Left ventricle myocardium inferior (tissue), 1 donor: ENCODE measurements at regions not wholly inside any gene's neighbourhood (a gene's known extent, or its start where the extent isn't known, plus 50 kb on each side); places are given as distances from the start of the nearest gene placed in this dataset.

Experiments
- DNase-seq: peaks from one replicate; pipeline ENCODE4 v3.0.0-alpha.2; 2020
- H3K27ac ChIP-seq: fragments of 200-600 bp; replicated peaks from 2 replicates; pipeline ENCODE4 v1.8.0; 2021
- H3K27me3 ChIP-seq: fragments of 200-600 bp; 2 replicates; pipeline ENCODE4 v1.8.0; 2021; ENCODE audit warnings: low read depth
- H3K36me3 ChIP-seq: fragments of 200-600 bp; 2 replicates; pipeline ENCODE4 v1.8.0; 2021
- H3K4me1 ChIP-seq: fragments of 200-600 bp; 2 replicates; pipeline ENCODE4 v1.8.0; 2021
- H3K4me3 ChIP-seq: fragments of 200-600 bp; 2 replicates; pipeline ENCODE4 v1.8.0; 2021; ENCODE audit warnings: mild to moderate bottlenecking, moderate library complexity
- H3K9me3 ChIP-seq: fragments of 200-600 bp; replicated peaks from 2 replicates; pipeline ENCODE4 v1.8.0; 2021
- intact Hi-C: fragments of 100-400 bp; cut with micrococcal nuclease; formaldehyde crosslinking; loops from one replicate; pipeline ENCODE4 v1.11.0; 2022
- TF ChIP-seq, protein P1 (sequence below): fragments of 200-600 bp; IDR thresholded peaks from 2 replicates; pipeline ENCODE4 v1.8.0; 2021; ENCODE audit warnings: antibody characterized with exemption, mild to moderate bottlenecking, borderline replicate concordance
- donor health status: DM: no; HTN: yes; CAD: no; lungs with severe emphysema.

DNA sequence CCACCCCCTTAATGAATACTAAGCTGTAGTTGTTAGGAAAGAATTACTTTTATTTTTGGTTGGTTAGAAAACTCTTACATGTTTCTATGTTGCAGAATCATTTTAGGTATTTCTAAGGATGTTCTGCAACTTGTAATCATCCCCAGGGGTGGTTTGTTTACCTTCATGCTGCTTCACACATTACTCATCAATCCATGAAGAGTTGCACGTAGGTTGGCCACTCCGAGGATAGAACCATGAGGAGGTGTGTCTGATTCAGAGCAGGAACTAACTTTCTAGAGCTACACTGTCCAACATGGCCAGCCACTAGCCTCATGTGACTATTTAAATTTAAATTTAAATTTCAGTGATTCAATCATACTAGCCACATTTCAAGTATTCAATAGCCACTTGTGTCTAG lies 127.2 kb upstream of the FRMPD4 start:
- H3K4me1 ChIP-seq, result no peaks in the 10 kb centered on the region
- intact Hi-C loops, result no loop called here
- no peaks in the 10 kb centered on the region for H3K36me3 ChIP-seq

GRCh38 chrX:12013211-12013618 lies 125.1 kb upstream of the FRMPD4 start:
- TF ChIP-seq, protein P1, sequence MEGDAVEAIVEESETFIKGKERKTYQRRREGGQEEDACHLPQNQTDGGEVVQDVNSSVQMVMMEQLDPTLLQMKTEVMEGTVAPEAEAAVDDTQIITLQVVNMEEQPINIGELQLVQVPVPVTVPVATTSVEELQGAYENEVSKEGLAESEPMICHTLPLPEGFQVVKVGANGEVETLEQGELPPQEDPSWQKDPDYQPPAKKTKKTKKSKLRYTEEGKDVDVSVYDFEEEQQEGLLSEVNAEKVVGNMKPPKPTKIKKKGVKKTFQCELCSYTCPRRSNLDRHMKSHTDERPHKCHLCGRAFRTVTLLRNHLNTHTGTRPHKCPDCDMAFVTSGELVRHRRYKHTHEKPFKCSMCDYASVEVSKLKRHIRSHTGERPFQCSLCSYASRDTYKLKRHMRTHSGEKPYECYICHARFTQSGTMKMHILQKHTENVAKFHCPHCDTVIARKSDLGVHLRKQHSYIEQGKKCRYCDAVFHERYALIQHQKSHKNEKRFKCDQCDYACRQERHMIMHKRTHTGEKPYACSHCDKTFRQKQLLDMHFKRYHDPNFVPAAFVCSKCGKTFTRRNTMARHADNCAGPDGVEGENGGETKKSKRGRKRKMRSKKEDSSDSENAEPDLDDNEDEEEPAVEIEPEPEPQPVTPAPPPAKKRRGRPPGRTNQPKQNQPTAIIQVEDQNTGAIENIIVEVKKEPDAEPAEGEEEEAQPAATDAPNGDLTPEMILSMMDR, result no peak
- no peaks in the 10 kb centered on the region for H3K36me3 ChIP-seq
- no peak for DNase-seq
- H3K27me3 ChIP-seq, result no peaks in the 10 kb centered on the region
- intact Hi-C loops, result no loop called here
- no peak overlapping the region for H3K4me3 ChIP-seq
- no peaks in the 10 kb centered on the region for H3K4me1 ChIP-seq
- H3K27ac ChIP-seq, result no peak overlapping the region
- H3K9me3 ChIP-seq, result no peaks in the 10 kb centered on the region

More for the DNA sequence above, 127.2 kb upstream of the FRMPD4 start:
- Histone ChIP-seq H3K4me3 (no peak overlapping the region), H3K9me3 (no peaks in the 10 kb centered on the region), H3K27me3 (no peaks in the 10 kb centered on the region), H3K27ac (no peak overlapping the region)
- no peak for DNase-seq
- TF ChIP-seq, protein P1, result no peak

DNA sequence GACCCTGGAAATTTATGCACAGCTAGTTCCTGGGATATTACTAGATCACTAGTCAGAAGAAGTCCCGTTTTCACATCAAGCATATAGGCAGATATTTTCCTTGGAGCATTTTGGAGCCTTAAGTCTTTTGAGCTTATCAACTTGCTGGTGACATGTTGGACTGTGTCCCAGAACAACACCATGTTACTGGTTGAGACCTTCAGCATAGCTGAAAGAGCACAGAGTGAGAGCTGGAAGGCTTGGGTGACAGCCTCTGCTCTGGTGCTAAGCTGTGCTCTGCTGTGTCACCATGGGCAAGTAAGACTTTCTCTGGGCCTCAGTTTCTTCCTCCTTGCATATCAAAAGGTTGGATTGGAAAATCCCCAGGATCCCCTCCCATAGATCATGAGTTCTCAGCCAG lies 116.6 kb upstream of the FRMPD4 start:
- intact Hi-C loops, result no loop called here
- TF ChIP-seq, protein P1, result no peak
- Histone ChIP-seq H3K36me3 (no peaks in the 10 kb centered on the region), H3K4me1 (no peaks in the 10 kb centered on the region), H3K27me3 (no peaks in the 10 kb centered on the region), H3K4me3 (no peak overlapping the region), H3K9me3 (no peaks in the 10 kb centered on the region), H3K27ac (no peak overlapping the region)
- DNase-seq, result no peak

DNA sequence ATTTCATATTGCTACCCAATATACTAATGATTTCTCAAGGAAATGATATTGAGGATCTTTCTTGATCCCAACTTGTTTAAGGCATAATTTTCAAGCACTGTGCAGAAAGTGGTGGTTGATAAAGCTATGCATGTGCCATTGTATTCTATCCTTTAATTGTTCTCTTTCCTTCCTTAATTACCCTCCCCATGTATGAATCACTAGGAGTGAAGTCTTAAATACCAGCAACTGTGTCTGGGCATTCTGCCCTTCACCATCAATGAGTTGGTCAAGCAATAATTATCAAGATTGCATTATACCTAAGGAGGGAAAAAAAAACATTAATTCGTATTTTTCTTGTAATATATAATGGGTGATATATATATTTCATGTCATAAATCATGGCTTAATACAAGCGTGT lies 111.8 kb upstream of the FRMPD4 start:
- intact Hi-C loops, result no loop called here

GRCh38 chrX:12032082-12032481 lies 106.2 kb upstream of the FRMPD4 start:
- Histone ChIP-seq H3K27ac (no peak overlapping the region), H3K9me3 (no peaks in the 10 kb centered on the region), H3K4me3 (no peak overlapping the region), H3K27me3 (no peaks in the 10 kb centered on the region), H3K36me3 (no peaks in the 10 kb centered on the region), H3K4me1 (no peaks in the 10 kb centered on the region)
- intact Hi-C loops, result no loop called here
- TF ChIP-seq, protein P1, result no peak
- no peak for DNase-seq

More for the DNA sequence above, 111.8 kb upstream of the FRMPD4 start:
- Histone ChIP-seq H3K36me3 (no peaks in the 10 kb centered on the region), H3K4me1 (no peaks in the 10 kb centered on the region), H3K4me3 (no peak overlapping the region), H3K27me3 (no peaks in the 10 kb centered on the region), H3K27ac (no peak overlapping the region), H3K9me3 (no peaks in the 10 kb centered on the region)
- DNase-seq, result no peak
- TF ChIP-seq, protein P1, result no peak

DNA sequence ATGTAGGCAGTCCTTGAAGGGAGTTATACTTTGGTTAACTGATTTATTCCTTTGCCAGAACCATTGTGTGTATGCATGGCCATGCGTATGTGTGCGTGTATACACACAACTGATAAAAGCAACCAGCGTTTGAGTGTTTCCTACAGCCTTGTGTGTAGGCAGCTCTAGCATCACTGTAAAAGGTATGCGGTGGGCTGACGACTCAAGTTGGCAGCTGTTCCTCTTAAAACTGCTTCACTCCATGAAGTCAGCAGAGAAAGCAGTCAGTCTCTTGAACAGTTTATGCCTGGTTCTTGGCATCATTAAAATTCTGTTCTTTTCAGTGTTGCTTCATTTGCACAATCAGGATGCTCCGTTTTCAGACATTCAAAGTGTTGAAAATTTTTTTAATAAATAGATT lies 103.5 kb upstream of the FRMPD4 start:
- Histone ChIP-seq H3K27me3 (no peaks in the 10 kb centered on the region), H3K27ac (no peak overlapping the region), H3K4me1 (no peaks in the 10 kb centered on the region), H3K4me3 (no peak overlapping the region), H3K9me3 (no peaks in the 10 kb centered on the region), H3K36me3 (no peaks in the 10 kb centered on the region)
- TF ChIP-seq, protein P1, result no peak
- no peak for DNase-seq
- intact Hi-C loops, result no loop called here
